Stimulated activated CD8-positive, alpha-beta memory T cell treated with anti-CD3 and anti-CD28 coated beads, Interleukin-12 subunit alpha, Interleukin-12 subunit beta, amount 100 ng/mL, for 24 hours (primary cell): ENCODE measurements at regions not wholly inside any gene's neighbourhood (a gene's known extent, or its start where the extent isn't known, plus 50 kb on each side); places are given as distances from the start of the nearest gene placed in this dataset.

Experiments used
- DNase-seq: peaks from one replicate; pipeline ENCODE4 v3.0.0-alpha.2; 2020; ENCODE audit errors: extremely low read depth

DNA sequence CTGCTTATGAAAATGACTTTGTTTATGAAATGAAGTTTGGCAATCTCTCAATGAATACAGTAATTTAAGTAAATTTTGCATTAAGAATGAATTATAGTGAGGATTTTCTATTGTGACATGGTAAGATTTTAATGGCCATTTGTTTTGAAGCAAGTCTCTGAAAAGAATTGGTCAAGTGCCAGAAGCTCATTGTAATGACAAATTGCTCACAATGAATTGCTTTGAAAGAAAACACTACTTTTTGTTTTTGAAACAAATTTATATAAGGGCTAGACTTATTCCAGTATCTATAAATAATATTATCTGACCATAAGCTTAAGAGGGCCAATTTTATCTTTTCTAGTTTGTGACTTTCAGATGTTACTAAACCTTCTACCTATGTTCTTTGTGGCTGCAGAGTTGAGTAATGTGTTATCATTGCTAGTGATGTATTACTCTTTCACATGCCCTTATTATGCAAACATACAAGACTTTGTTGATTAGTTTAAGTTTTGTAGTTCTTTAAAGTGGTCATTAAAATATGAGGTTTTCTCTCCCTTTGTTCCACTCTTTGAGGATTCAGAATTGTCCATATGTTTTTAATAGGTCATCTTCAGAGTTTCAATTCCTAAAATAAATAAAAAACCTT is 93.0 kb upstream of the ZNF608 start:
- no peak for DNase-seq

DNA sequence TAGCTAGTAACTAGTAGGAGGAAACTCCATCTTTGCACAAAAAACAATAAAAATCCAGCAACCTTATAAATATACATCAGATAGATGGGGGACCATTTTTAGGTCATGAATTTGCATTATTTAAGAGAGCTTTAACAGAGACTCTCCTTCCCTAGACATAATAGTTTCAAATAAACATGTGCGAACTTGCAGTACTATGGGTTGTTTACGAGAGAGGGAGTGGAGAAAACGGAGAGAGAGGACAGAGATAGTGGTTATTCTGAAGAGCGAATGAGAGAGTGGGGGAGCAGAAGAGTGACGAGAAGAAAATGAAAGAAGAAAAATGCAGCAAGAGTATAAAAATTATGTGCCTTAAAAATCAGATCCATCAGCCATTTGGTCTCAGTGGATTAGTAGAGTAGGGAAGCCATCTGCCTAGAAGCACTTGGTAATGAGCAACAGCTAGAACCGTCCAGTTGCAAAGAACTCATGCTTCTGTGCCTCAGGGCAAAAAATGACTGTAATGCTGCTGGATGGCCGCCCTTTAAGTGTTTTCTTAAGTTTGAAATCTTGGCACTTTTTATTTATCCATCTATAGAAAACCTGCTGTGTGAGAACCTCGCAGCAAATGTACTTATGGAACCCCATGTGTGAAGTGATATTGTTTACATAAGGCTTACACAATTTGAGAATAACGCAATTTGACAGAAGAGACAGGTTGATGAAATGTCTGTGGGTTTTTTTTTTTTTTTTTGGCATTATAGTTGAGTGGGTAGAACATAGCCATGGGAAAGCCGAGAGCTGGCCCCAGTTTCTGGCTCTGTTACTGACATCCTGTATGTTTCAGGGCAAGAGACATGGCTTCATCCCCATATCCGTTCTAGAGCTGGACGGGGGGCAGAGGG is 95.6 kb upstream of the ZNF608 start:
- no peak for DNase-seq

GRCh38 chr5:124842725-124843595 is 96.5 kb upstream of the ZNF608 start:
- no peak for DNase-seq

- DNase-seq = no peak
Measured at GRCh38 chr5:124843596-124843899, 97.1 kb upstream of the ZNF608 start.

GRCh38 chr5:124844371-124844920 is 98.0 kb upstream of the ZNF608 start:
- no peak for DNase-seq

GRCh38 chr5:124847907-124848306 is 101.5 kb upstream of the ZNF608 start:
- no peak for DNase-seq

GRCh38 chr5:124849774-124850173 is 103.3 kb upstream of the ZNF608 start:
- DNase-seq = no peak

DNA sequence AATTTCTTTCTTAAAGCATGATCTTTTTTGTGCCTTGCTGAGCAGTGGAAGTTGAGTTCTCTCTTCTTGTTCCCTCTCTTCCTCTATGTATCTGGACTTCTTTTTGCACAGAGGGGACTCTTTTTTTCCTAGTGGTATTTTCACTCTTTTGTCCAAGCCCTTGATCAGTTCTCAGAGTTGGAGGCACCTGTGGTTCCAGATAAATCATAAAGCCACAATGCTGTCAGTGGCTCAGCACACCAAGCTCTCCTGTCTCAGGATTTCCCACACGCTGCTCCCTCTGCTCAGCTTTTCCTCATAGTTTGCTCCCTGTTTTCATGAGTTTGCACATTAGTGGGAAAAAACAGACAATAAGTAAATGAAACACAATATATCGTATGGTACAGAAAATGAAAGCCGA is 110.3 kb upstream of the ZNF608 start:
- no peak for DNase-seq

DNA sequence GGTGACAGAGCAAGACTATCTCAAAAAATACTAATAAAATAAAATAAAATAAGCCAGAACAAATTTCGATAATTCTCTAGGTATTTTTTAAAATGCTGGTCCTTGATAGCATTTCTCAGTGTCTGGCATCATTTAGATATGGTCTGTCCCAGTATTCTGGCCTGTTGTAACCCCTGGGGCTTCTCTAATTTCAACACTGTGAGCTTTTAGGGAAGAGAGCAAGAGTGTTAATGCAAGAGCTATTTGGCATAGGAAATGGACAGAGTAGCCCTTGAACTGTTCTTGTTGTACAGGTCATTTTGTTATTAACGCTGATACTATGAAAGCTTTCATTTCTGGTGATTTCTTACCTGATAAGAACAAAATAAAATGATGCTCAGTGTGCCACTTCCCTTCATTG is 112.2 kb upstream of the ZNF608 start:
- DNase-seq = no peak

- no peak for DNase-seq
Measured at GRCh38 chr5:124859027-124859426, 112.6 kb upstream of the ZNF608 start.

- DNase-seq = no peak
Measured at GRCh38 chr5:124859556-124860290, 113.3 kb upstream of the ZNF608 start.

- no peak for DNase-seq
Measured at GRCh38 chr5:124860291-124860655, 113.8 kb upstream of the ZNF608 start.

GRCh38 chr5:124865066-124865465 is 118.6 kb upstream of the ZNF608 start:
- no peak for DNase-seq

DNA sequence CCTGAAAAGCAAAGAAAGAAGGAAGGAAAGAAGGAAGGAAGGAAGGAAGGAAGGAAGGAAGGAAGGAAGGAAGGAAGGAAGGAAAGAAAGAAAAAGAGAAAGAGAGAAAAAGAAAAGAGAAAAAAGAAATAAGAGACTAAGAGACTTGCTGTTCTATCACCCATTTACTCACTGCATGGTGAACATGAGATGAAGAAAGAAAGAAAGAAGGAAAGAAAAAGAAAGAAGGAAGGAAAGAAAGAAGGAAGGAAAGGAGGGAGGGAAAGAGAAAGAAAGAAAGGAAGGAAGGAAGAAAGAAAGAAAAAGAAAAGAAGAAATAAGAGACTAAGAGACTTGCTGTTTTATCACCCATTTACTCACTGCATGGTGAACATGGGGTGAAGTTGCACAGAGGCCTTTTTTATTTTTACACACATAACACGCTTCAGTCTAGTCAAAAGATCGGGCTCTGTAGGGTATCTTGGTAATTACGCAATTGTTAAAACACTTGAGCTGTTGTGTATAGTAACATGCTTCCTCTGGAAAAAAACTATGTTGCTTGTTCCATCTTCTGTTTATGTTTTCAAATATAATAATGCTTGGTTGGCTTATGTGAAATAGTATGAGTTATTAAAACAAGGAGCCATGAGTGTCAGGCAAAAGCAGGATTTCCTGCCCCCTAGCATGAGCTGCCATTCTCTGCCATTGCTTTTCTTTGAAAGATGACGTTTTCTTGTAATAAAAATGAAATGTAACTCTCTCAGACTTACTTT is 119.3 kb upstream of the ZNF608 start:
- DNase-seq = no peak

DNA sequence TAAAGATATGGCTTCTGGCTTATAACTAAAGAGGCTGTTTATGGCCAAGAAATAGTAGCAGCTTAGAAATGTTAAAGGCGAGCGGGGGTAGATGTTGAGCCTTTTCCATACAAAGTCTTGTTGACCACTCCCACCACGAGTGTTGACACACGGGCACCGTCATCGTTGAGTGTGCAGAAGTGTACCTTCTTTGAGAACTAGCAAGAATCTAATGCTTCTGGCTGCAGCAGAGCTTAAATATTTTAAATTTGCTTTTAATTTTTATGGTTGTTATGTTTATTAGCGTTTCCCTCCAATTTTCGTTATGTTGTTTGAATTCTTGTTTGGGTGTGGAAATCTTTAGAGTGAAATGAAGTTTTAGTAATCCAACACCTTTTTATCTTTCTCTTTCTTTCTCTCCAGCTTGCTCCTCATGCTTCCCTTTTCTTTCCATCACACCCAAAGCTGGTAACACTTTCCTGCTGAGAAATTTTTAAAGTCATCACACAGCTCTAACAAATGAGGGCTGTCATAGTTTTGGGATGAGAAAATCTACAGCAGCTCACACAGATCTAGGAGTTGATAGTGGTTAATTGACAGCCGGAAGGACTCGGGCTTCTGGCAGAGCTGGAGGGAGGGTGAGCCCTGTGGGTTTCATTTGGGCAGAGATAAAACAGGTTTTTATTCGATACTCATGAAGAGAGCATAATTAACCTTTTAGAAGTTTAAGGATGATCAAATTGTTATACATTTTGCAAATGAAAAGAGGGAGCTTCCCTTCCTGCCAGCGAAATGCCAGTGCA is 120.1 kb upstream of the ZNF608 start:
- no peak for DNase-seq

- no peak for DNase-seq
Measured at GRCh38 chr5:124867137-124867704, 120.8 kb upstream of the ZNF608 start.

DNA sequence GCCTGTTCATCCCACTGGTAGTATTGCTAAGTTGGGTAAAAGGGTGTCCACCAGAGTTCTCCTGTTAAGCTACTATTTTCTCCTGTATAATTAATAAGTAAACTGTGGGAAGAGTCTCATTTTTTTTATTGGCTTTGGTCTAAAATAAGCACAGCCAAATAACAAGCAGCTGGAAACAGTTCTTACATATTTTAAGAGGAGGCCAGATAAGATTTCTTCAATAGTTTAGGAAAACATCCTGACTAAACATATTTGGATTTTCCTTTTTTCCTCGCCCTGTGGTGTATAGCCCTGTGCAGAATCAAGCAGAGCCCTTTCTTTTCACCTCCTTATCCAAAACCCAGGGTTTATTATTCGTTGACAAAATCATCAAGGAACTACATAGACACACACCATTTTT is 122.2 kb upstream of the ZNF608 start:
- DNase-seq = no peak

GRCh38 chr5:124869426-124870033 is 123.1 kb upstream of the ZNF608 start:
- no peak for DNase-seq

DNA sequence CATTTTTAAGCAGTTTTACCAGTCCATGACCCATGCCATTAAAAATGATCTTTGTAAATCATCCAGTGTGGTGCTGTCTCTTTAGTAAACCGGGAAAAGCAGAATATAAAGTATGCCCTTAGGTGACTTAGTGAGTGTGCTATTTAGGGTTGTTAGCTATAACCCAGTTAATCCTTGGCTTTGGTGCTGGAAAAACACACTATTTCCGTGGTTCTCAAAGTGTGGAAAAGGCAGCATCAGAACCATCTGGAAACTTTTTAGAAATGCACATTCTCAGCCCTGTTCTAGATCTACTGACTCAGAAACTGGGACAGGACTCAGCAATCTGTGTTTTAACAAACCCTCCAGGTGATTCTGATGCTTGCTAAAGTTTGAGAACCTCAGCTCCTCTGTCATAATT is 123.6 kb upstream of the ZNF608 start:
- DNase-seq = no peak
